Chondrocyte (in vitro differentiated cells): ENCODE measurements at regions not wholly inside any gene's neighbourhood (a gene's known extent, or its start where the extent isn't known, plus 50 kb on each side); places are given as distances from the start of the nearest gene placed in this dataset.

Experiments
- DNase-seq: peaks from one replicate; pipeline ENCODE4 v3.0.0; 2021; ENCODE audit warnings: mixed read lengths, low spot score
- H3K27ac Mint-ChIP-seq: one replicate; pipeline ENCODE4 v1.8.0; 2021; ENCODE audit warnings: mild to moderate bottlenecking, moderate library complexity, mixed read lengths; ENCODE audit not compliant: unreplicated experiment
- H3K27me3 Mint-ChIP-seq: 2 replicates; pipeline ENCODE4 v1.8.0; 2021; ENCODE audit warnings: low read depth, mixed read lengths
- H3K36me3 Mint-ChIP-seq: 2 replicates; pipeline ENCODE4 v1.8.0; 2021; ENCODE audit warnings: low read depth, mixed read lengths
- H3K4me1 Mint-ChIP-seq: 2 replicates; pipeline ENCODE4 v1.8.0; 2021; ENCODE audit warnings: low read depth, mild to moderate bottlenecking, mixed read lengths
- H3K4me3 Mint-ChIP-seq: one replicate; pipeline ENCODE4 v1.8.0; 2021; ENCODE audit warnings: mild to moderate bottlenecking, moderate library complexity, mixed read lengths; ENCODE audit not compliant: unreplicated experiment
- H3K9me3 Mint-ChIP-seq: 2 replicates; pipeline ENCODE4 v1.8.0; 2021; ENCODE audit warnings: low read depth, mixed read lengths
- TF ChIP-seq, protein P1 (sequence below): fragments of 200-600 bp; sonication (generic); IDR thresholded peaks from 2 replicates; pipeline ENCODE4 v1.5.0; 2021; ENCODE audit warnings: antibody characterized with exemption, mild to moderate bottlenecking, moderate library complexity

DNA sequence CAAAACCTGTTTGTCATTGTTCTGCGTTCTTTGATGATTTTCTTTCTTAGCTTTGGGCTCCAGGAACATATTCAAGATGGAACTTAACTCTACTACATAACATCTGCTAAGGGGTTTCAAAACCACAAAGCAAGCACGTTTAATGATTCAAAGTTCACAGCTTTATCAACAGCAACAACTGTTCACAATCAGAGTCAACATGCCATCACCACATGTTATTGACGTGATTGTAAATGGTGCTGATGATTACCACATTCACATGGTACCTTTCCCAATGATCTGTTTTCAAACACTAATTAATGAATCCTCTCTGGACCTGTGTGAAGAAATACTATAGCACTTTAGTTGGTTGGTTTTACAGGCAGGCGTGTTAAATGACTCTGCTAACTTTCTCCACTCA is 180.6 kb upstream of the CEP162 start:
- TF ChIP-seq, protein P1, sequence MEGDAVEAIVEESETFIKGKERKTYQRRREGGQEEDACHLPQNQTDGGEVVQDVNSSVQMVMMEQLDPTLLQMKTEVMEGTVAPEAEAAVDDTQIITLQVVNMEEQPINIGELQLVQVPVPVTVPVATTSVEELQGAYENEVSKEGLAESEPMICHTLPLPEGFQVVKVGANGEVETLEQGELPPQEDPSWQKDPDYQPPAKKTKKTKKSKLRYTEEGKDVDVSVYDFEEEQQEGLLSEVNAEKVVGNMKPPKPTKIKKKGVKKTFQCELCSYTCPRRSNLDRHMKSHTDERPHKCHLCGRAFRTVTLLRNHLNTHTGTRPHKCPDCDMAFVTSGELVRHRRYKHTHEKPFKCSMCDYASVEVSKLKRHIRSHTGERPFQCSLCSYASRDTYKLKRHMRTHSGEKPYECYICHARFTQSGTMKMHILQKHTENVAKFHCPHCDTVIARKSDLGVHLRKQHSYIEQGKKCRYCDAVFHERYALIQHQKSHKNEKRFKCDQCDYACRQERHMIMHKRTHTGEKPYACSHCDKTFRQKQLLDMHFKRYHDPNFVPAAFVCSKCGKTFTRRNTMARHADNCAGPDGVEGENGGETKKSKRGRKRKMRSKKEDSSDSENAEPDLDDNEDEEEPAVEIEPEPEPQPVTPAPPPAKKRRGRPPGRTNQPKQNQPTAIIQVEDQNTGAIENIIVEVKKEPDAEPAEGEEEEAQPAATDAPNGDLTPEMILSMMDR = no peak
- H3K27ac Mint-ChIP-seq = no peak overlapping the region
- H3K4me3 Mint-ChIP-seq = no peak overlapping the region
- H3K36me3 Mint-ChIP-seq = no peaks in the 10 kb centered on the region
- peaks cover 10% of the 10 kb centered on the region for H3K27me3 Mint-ChIP-seq
- peaks cover 4% of the 10 kb centered on the region for H3K4me1 Mint-ChIP-seq
- no peak for DNase-seq
- no peaks in the 10 kb centered on the region for H3K9me3 Mint-ChIP-seq

- DNase-seq = no peak
- Mint-ChIP-seq H3K36me3 (no peaks in the 10 kb centered on the region), H3K27me3 (peaks cover 20% of the 10 kb centered on the region), H3K9me3 (no peaks in the 10 kb centered on the region), H3K4me1 (no peaks in the 10 kb centered on the region), H3K27ac (no peak overlapping the region), H3K4me3 (no peak overlapping the region)
- TF ChIP-seq, protein P1 = no peak
Measured at GRCh38 chr6:84403545-84403944, 176.1 kb upstream of the CEP162 start.

DNA sequence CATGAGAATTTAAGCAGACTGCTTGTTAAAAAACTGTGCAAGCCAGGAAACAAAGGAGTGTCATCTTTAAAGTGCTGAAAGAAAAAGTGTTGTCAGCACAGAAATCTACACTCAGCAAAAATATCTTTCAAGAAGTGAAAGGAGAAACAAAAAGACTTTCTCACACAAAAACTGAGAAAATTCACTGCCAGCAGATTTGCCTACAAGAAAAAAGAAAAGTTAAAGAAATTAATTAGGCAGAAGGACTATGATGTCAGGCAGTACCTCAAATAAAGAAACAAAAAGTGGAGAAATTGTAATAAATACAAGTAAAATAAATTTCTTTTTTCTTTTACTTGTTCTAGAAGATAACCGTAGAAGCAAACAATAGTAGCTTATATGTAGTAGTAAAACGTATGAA is 171.6 kb upstream of the CEP162 start:
- Mint-ChIP-seq H3K36me3 (peaks cover 1% of the 10 kb centered on the region), H3K27ac (no peak overlapping the region)

GRCh38 chr6:84392261-84392660 is 164.8 kb upstream of the CEP162 start:
- Mint-ChIP-seq H3K27me3 (peaks cover 7% of the 10 kb centered on the region), H3K27ac (no peak overlapping the region), H3K36me3 (no peaks in the 10 kb centered on the region), H3K4me3 (no peak overlapping the region), H3K9me3 (peaks cover 13% of the 10 kb centered on the region), H3K4me1 (no peaks in the 10 kb centered on the region)
- TF ChIP-seq, protein P1 = no peak
- no peak for DNase-seq

More for the DNA sequence above, 171.6 kb upstream of the CEP162 start:
- H3K4me1 Mint-ChIP-seq = no peaks in the 10 kb centered on the region
- H3K27me3 Mint-ChIP-seq = peaks cover 21% of the 10 kb centered on the region
- TF ChIP-seq, protein P1 = no peak
- H3K9me3 Mint-ChIP-seq = no peaks in the 10 kb centered on the region
- DNase-seq = no peak
- H3K4me3 Mint-ChIP-seq = no peak overlapping the region

DNA sequence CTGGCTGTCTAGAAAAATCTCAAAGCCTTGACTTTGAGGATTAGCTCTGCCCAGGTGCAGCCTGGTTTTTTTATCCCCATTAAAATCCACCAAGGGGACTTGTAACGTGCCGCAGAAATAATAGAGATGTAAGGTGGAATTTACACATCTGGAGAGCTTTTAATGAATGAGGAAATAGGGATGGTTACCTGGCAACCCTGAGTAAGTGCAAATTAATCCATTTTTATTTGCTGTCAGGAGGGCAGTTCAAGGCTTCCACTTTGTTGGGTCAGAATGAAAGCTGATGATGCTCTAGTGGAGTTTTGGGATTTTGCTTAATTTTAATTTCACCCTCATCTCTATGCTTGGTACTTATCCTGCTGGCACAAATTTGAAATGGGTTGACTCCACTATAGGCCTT is 163.4 kb upstream of the CEP162 start:
- H3K27ac Mint-ChIP-seq = no peak overlapping the region
- DNase-seq = no peak
- TF ChIP-seq, protein P1 = no peak
- peaks cover 6% of the 10 kb centered on the region for H3K27me3 Mint-ChIP-seq
- no peaks in the 10 kb centered on the region for H3K36me3 Mint-ChIP-seq
- H3K4me3 Mint-ChIP-seq = no peak overlapping the region
- peaks cover 22% of the 10 kb centered on the region for H3K9me3 Mint-ChIP-seq
- H3K4me1 Mint-ChIP-seq = no peaks in the 10 kb centered on the region
